Fibroblast of skin of right biceps (primary cell): ENCODE measurements at regions not wholly inside any gene's neighbourhood (a gene's known extent, or its start where the extent isn't known, plus 50 kb on each side); places are given as distances from the start of the nearest gene placed in this dataset.
"Not testable (repeated sequence)": the region's sequence is repeated elsewhere in the genome, so short reads cannot be mapped to it uniquely, and the experiment has no call there.

ENCODE experiments used
- DNase-seq: peaks from one replicate; pipeline ENCODE4 v3.0.0-alpha.2; 2013

GRCh38 chr11:24093375-24093774, 403.5 kb upstream of the LUZP2 start:
- no peak for DNase-seq

GRCh38 chr11:24108609-24109008, 388.2 kb upstream of the LUZP2 start:
- no peak for DNase-seq

GRCh38 chr11:24122291-24122690, 374.6 kb upstream of the LUZP2 start:
- DNase-seq, result no peak

GRCh38 chr11:24124876-24125275, 372.0 kb upstream of the LUZP2 start:
- no peak for DNase-seq

- DNase-seq, result no peak
Measured at GRCh38 chr11:24131698-24132097, 365.2 kb upstream of the LUZP2 start.

GRCh38 chr11:24132471-24132870, 364.4 kb upstream of the LUZP2 start:
- no peak for DNase-seq

- no peak for DNase-seq
Measured at GRCh38 chr11:24134879-24135589, 361.8 kb upstream of the LUZP2 start.

- no peak for DNase-seq
Measured at GRCh38 chr11:24142062-24142461, 354.8 kb upstream of the LUZP2 start.

GRCh38 chr11:24145411-24145810, 351.4 kb upstream of the LUZP2 start:
- DNase-seq, result peak; percentile 3

- DNase-seq, result no peak
Measured at GRCh38 chr11:24153337-24153736, 343.5 kb upstream of the LUZP2 start.

- peak; percentile 4 for DNase-seq
Measured at GRCh38 chr11:24155792-24156191, 341.1 kb upstream of the LUZP2 start.

GRCh38 chr11:24157316-24157715, 339.5 kb upstream of the LUZP2 start:
- DNase-seq, result no peak

- DNase-seq, result no peak
Measured at GRCh38 chr11:24161587-24161986, 335.3 kb upstream of the LUZP2 start.

- peak; percentile 30 for DNase-seq
Measured at GRCh38 chr11:24163146-24163545, 333.7 kb upstream of the LUZP2 start.

GRCh38 chr11:24163841-24164240, 333.0 kb upstream of the LUZP2 start:
- DNase-seq, result no peak

- no peak for DNase-seq
Measured at GRCh38 chr11:24171869-24172268, 325.0 kb upstream of the LUZP2 start.

GRCh38 chr11:24181395-24182047, 315.3 kb upstream of the LUZP2 start:
- no peak for DNase-seq

- DNase-seq, result not testable (repeated sequence)
Measured at GRCh38 chr11:24185535-24185934, 311.3 kb upstream of the LUZP2 start.

- no peak for DNase-seq
Measured at GRCh38 chr11:24196733-24197132, 300.1 kb upstream of the LUZP2 start.

- DNase-seq, result peak; percentile 16
Measured at GRCh38 chr11:24198481-24198880, 298.4 kb upstream of the LUZP2 start.

- no peak for DNase-seq
Measured at GRCh38 chr11:24199461-24199860, 297.4 kb upstream of the LUZP2 start.

- no peak for DNase-seq
Measured at GRCh38 chr11:24206030-24206429, 290.8 kb upstream of the LUZP2 start.

GRCh38 chr11:24206511-24206910, 290.3 kb upstream of the LUZP2 start:
- no peak for DNase-seq

- no peak for DNase-seq
Measured at GRCh38 chr11:24216488-24216887, 280.4 kb upstream of the LUZP2 start.

GRCh38 chr11:24217319-24217718, 279.5 kb upstream of the LUZP2 start:
- not testable (repeated sequence) for DNase-seq
